HL-60 (cell line): ENCODE measurements at regions not wholly inside any gene's neighbourhood (a gene's known extent, or its start where the extent isn't known, plus 50 kb on each side); places are given as distances from the start of the nearest gene placed in this dataset.

Experiments
- CTCF ChIP-seq: IDR thresholded peaks from one replicate; pipeline ENCODE4 v1.5.1; 2011; ENCODE audit warnings: low read length, control low read depth, inconsistent platforms; ENCODE audit not compliant: insufficient read depth
- GABPA ChIP-seq: IDR thresholded peaks from 2 replicates; pipeline ENCODE4 v1.6.1; 2012; ENCODE audit warnings: low read depth
- POLR2AphosphoS5 ChIP-seq: IDR thresholded peaks from 2 replicates; pipeline ENCODE4 v1.6.1; 2012; ENCODE audit warnings: low read depth
- SPI1 ChIP-seq: IDR thresholded peaks from 2 replicates; pipeline ENCODE4 v1.6.1; 2012; ENCODE audit warnings: low read depth, mild to moderate bottlenecking, borderline replicate concordance

- no peak for TF ChIP-seq CTCF
- TF ChIP-seq POLR2AphosphoS5 = no peak
- TF ChIP-seq GABPA = no peak
- TF ChIP-seq SPI1 = no peak
Measured at GRCh38 chr3:145865399-145866018, 295.5 kb downstream of the PLOD2 start.
